ENCODE measurements at regions not wholly inside any gene's neighbourhood (a gene's known extent, or its start where the extent isn't known, plus 50 kb on each side); places are given as distances from the start of the nearest gene placed in this dataset.

DNA sequence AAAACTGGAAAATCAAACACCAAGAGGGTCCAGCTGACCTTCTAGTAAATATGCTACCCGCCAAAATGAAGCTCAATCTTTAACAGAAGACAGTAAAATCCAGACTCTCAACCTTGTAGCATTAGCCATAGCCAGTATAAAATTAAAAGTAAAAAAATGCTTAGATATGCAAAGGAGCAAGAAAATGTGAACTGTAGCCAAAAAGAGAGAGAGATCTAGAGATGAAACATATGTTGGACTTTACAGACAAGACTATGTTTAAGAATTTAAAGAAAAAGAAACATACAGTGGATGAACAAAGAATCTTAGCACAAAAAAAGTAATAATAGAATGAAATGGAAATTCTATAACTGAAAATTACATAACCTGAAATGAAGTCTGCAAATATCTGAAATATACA, 344.5 kb downstream of the LRATD1 start:
- TF ChIP-seq, protein P1, sequence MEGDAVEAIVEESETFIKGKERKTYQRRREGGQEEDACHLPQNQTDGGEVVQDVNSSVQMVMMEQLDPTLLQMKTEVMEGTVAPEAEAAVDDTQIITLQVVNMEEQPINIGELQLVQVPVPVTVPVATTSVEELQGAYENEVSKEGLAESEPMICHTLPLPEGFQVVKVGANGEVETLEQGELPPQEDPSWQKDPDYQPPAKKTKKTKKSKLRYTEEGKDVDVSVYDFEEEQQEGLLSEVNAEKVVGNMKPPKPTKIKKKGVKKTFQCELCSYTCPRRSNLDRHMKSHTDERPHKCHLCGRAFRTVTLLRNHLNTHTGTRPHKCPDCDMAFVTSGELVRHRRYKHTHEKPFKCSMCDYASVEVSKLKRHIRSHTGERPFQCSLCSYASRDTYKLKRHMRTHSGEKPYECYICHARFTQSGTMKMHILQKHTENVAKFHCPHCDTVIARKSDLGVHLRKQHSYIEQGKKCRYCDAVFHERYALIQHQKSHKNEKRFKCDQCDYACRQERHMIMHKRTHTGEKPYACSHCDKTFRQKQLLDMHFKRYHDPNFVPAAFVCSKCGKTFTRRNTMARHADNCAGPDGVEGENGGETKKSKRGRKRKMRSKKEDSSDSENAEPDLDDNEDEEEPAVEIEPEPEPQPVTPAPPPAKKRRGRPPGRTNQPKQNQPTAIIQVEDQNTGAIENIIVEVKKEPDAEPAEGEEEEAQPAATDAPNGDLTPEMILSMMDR (IDR thresholded peaks at IDR 0.05; ENCODE audit: low read depth, low read length, missing control alignments), result no peak
- no peak overlapping the region for H3K4me3 ChIP-seq (ENCODE audit: low read depth, low read length)
- no peak for DNase-seq (ENCODE audit: low read depth)

DNA sequence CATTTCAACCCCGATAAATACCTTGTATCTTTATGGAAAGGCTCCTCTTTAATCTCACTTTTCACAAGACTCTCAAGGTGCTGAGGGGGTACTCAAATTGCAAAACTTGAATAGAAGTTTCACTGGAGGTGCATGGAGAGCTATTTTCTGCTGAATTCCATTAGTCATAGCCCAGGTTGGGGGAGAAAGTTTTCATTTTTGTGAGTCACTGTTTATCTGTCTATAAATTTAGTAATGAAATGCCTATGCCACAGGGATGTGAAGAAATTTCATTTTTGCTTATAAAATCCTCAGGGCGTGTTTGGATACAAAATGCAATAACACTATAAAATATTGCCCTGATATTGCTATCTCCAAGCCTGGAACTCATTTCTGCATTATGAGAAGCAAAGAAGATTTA, 346.3 kb downstream of the LRATD1 start:
- no peak overlapping the region for H3K4me3 ChIP-seq (ENCODE audit: low read depth, low read length)
- TF ChIP-seq, protein P1 (IDR thresholded peaks at IDR 0.05; ENCODE audit: low read depth, low read length, missing control alignments), result no peak
- no peak for DNase-seq (ENCODE audit: low read depth)

DNA sequence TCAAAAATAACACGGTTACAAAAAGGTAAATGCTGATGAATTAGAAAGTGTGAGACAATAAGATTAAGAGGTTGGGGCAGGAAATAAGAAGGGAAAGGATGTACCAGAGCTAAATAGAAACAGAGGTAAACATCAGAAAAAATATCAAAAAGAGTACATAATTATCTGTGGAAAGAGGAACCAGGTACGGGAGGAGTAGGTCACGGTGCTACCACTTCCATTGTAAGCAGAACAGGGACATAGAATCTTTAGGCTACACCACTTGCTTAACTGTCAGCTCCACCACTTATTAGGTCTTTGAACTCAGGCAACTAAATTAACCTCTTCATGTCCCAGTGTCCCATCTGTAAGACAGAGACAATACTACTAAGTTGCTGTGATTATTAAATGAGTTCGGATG, 350.3 kb downstream of the LRATD1 start:
- TF ChIP-seq, protein P1 (IDR thresholded peaks at IDR 0.05; ENCODE audit: low read depth, low read length, missing control alignments), result no peak
- H3K4me3 ChIP-seq (ENCODE audit: low read depth, low read length), result no peak overlapping the region
- DNase-seq (ENCODE audit: low read depth), result no peak

DNA sequence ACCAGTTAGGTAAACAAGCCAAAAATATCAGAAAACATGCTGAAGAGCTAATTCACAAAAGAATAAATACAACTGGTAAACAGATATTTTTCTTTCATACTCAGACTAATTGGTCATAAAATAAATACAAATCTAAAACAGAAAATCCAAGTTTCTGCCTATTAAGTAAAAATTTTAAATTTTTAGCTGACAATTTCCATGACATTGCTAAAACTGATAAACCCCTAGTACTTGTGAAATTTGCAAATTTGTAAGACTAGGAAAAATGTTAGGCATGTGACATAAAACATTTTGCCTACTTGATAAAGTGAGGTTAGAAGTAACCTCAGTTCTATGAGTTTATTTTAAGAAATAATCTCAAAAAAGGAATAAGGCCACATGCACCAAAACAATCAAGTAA, 356.1 kb downstream of the LRATD1 start:
- no peak for DNase-seq (ENCODE audit: low read depth)
- no peak overlapping the region for H3K4me3 ChIP-seq (ENCODE audit: low read depth, low read length)
- TF ChIP-seq, protein P1 (IDR thresholded peaks at IDR 0.05; ENCODE audit: low read depth, low read length, missing control alignments), result no peak

DNA sequence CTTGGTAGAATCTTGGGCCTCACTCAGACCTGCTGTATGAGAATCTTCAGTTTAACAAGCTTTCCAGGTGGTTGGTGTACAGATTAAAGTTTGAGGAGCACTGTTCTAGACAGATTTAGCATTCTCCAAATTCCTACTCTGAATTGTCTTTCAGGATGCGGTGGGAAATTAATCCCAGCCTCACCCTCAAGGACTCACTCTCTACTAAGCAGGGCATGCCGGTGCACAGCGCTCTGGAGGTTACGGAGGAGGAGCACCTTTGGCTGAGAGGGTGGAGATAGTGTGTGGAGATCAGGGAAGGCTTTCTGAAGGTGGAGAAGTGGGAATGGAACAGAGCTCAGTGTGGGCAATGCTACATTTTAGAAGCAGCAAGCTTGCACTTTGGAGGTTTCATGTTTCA, 359.2 kb downstream of the LRATD1 start:
- TF ChIP-seq, protein P1 (IDR thresholded peaks at IDR 0.05; ENCODE audit: low read depth, low read length, missing control alignments), result no peak
- H3K4me3 ChIP-seq (ENCODE audit: low read depth, low read length), result no peak overlapping the region
- no peak for DNase-seq (ENCODE audit: low read depth)

DNA sequence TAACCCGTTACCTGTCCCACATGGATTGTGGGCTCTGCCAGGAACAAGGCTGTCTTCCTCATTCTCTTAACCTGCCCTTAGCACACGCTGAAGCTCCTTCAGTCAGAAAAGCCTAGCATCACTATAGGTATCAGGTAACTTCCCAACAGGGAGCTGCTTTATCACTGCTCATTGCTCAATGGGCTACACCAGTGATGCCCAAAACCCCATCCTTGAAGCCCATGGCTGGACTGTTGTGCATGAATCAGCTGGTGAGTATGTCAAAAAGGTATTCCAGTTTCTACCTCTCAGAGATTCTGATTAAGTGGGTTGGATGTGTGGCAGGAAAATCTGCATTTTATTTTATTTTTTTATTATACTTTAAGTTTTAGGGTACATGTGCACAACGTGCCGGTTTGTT, 362.2 kb downstream of the LRATD1 start:
- no peak for DNase-seq (ENCODE audit: low read depth)
- no peak overlapping the region for H3K4me3 ChIP-seq (ENCODE audit: low read depth, low read length)
- TF ChIP-seq, protein P1 (IDR thresholded peaks at IDR 0.05; ENCODE audit: low read depth, low read length, missing control alignments), result no peak

DNA sequence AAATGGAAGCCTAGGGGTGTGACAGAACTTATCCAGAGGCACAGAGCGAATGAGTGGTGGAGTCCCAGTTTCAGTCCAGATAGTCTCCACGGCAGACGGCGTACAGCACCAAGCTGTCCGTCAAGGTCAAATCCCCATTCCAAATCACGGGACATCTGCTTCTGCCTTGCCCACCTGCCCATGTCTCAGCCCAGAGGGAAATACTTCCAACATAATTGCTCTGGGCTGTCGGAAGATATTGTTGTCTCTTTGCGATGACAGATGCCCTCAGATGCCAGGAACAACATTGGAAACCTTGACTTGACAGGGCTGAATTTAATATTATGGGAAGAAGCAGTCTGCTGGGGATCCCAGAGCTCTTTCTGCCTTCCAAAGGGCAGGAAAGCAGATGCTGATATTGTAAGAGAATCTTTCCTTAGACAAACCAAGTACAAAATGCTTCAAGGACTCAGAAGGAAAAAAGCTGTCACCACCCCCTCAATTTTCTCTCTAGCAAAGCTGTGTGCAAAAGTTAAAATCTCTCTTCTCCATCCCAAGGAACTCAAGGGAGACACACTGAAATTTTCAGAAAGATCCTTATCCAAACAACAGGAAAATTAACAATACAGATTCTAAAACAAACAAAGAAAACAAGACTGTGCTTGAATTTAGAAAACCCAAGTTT, 364.0 kb downstream of the LRATD1 start:
- TF ChIP-seq, protein P1 (IDR thresholded peaks at IDR 0.05; ENCODE audit: low read depth, low read length, missing control alignments), result no peak
- no peak for DNase-seq (ENCODE audit: low read depth)
- no peak overlapping the region for H3K4me3 ChIP-seq (ENCODE audit: low read depth, low read length)
